GM19025 (cell line): ENCODE measurements at regions not wholly inside any gene's neighbourhood (a gene's known extent, or its start where the extent isn't known, plus 50 kb on each side); places are given as distances from the start of the nearest gene placed in this dataset.
"Not testable (repeated sequence)": the region's sequence is repeated elsewhere in the genome, so short reads cannot be mapped to it uniquely, and the experiment has no call there.

ENCODE experiments used
- ATAC-seq: cut with Tn5 transposase; IDR thresholded peaks from one replicate; pipeline ENCODE4 v1.9.1; 2021; ENCODE audit warnings: mild to moderate bottlenecking, low read depth, moderate library complexity; ENCODE audit not compliant: unreplicated experiment

- ATAC-seq: no peak
These were observed 201.8 kb upstream of the NMUR2 start for GRCh38 chr5:152606776-152607364.

GRCh38 chr5:152607401-152608160 lies 202.5 kb upstream of the NMUR2 start:
- no peak for ATAC-seq

- ATAC-seq: no peak
These were observed 203.4 kb upstream of the NMUR2 start for GRCh38 chr5:152608458-152608857.

DNA sequence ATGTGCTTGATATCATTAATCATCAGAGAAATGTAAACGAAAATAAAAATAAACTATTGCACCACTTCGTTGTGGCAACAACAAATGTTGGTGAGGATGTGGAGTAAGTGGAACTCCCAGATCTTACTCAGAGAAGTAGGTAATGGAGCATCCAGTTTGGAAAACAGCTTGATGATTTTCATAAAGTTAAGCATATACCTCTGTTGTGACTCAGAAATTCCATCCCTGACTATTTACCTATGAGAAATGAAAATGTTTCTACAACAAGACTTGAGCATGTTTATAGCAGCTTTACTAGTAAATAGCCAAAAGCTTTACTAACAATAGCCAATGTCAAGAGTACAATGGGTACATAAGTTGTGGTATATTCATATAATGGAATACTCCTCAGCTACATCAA lies 214.7 kb upstream of the NMUR2 start:
- ATAC-seq: no peak

- no peak for ATAC-seq
These were observed 217.5 kb upstream of the NMUR2 start for GRCh38 chr5:152622628-152623027.

GRCh38 chr5:152623951-152624350 lies 218.9 kb upstream of the NMUR2 start:
- ATAC-seq: no peak

DNA sequence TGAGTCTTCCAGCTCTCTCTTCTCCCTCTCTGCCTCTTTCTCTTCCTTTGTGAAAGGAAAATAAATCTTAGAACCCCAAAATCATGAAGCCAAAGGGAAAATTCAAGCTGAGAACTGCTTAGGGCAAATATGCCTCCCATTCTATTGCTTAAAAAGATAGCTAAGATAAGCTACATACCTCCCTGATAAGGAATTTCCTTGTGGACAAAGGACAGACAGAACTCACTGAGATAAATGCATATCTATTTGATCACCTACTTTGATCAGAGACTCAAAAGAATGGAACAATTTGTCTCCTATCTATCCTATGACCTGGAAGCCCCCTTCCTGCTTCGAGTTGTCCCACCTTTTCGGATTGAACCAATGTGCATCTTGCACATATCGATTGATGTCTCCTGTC lies 220.6 kb upstream of the NMUR2 start:
- ATAC-seq: no peak

GRCh38 chr5:152631221-152631620 lies 226.1 kb upstream of the NMUR2 start:
- ATAC-seq: no peak

- no peak for ATAC-seq
These were observed 227.3 kb upstream of the NMUR2 start for GRCh38 chr5:152632360-152632759.

DNA sequence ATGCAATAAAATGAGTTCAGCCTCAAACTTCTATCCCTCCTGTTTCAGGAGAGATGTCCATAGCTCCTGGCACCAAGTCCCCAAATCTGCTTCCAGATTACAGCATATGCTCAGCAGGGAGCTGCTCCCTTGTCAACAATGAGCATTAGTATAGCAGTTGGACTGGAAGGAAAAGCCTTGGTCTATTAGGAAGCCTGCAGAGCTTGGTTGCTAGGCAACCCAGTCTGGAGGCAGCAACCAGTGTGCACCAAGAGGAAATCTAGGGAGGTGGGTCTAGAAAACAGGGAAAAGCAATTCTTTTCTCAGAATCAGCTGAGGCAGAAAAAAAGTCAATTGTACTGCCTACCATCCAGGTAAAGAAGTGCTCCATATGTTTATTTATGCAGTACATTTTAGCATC lies 229.5 kb upstream of the NMUR2 start:
- ATAC-seq: no peak

GRCh38 chr5:152638996-152639552 lies 234.0 kb upstream of the NMUR2 start:
- ATAC-seq: no peak

DNA sequence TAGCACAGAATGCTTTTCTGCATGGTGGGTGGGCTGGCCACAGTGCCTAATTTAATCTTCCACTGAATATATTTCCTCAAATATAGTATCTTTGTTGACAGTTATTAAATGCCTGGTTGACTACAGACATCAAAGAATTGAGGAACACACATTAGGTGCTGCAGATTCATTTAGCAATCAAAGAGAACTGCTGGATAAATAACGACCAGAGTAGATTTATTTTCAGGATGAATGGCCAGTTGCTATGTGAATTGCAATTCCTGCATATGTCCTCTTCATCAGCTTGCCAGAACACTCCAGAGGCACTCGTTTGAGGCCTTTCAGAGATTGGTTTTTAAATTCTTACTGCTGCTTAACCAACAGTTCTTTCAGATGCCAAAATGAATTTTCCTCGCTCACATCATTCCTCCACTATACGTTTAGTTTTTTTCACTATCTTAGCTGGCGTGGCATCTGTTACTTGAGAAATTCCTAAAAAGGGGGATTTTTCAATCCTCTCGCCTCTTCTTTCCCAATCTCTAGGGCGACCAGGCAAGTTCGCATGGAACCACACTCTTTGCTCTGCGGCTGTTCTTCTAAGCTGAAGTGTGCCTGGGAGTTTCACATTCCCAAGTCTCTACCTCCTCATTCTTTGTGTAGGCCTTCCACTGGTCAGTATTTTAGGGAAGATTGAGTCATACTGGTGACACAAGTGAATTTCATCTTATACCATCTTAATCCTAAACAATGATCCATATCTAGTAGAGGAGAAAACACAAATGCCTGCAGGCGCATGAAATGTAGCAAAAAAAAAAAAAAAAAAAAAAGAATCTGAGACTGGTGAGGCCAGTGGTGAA lies 237.1 kb upstream of the NMUR2 start:
- ATAC-seq: no peak

DNA sequence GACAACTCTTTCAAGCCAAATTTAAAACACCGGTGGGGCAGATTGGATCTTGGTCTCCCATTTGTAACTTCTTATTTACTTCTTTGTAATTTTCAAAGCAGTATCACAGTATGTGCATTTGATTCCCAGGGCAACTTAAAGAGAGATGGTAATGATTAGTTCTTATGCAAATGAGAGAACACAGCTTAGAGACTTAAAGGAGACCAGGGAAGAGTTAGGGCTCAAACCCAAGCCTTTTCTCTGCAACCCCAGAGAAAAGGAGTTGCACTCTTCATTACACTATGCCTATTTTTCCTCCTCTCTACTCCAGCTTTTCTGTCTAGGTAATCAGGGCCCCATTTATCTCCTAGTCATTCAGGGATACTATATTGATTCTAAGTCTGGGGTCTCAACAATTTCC lies 237.8 kb upstream of the NMUR2 start:
- no peak for ATAC-seq

DNA sequence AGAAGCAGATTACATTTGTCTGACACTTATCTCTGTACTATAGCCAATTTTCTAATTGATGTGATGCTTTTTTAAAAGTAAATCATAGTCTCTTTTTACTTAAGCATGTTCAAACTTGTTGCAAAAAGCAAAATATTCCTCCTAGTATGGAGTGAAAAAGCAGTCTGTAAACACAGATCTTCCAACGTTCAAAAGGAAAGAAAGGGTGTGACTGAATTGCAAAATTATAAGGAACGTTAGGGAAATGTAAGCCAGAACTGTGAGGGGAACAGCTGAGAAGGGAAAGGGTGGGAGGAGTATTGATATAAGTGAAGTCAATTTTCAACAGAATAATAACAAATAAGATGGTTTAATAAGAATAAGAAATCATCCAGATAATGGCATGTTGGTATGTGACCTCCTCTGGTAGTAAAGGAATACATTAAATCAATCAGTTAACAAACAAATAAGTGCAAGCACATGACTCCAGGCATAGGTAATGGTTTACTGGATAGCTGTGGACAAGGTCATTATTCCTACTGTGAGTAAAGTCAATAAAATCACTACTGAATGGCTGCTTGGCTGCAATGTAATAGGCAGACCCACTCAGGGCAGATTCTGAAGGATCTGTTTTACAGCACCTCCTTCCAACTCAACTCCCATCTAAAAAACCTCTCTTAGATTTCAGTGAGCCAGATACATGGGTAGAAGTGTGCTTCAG lies 239.1 kb upstream of the NMUR2 start:
- ATAC-seq: no peak

DNA sequence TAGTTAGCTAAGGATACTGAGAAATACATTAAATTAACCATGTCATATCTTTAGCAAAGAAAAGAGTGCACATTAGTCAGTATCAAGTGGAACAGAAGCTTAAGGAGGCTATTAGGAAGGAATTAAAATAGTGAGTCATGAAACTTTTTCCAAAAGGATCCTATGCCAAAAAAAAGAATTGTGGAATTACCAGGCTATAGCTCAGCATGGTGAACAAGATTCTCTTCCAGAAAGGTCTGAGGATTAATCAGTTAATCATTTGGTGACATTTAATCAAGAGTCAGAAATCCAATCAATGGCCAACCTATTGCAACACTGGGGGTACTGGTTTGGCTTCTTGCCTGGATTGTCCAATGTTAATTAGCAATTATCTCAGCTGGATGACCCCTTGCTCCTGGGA lies 244.5 kb upstream of the NMUR2 start:
- no peak for ATAC-seq

GRCh38 chr5:152650413-152650812 lies 245.3 kb upstream of the NMUR2 start:
- no peak for ATAC-seq

DNA sequence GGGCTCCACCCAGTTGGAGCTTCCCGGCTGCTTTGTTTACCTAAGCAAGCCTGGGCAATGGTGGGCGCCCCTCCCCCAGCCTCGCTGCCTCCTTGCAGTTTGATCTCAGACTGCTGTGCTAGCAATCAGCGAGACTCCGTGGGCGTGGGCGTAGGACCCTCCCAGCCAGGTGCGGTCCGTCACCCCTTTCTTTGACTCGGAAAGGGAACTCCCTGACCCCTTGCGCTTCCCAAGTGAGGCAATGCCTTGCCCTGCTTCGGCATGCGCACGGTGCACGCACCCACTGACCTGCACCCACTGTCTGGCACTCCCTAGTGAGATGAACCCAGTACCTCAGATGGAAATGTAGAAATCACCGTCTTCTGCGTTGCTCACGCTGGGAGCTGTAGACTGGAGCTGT lies 254.4 kb upstream of the NMUR2 start:
- ATAC-seq: not testable (repeated sequence)

GRCh38 chr5:152673601-152674000 lies 268.5 kb upstream of the NMUR2 start:
- ATAC-seq: no peak

DNA sequence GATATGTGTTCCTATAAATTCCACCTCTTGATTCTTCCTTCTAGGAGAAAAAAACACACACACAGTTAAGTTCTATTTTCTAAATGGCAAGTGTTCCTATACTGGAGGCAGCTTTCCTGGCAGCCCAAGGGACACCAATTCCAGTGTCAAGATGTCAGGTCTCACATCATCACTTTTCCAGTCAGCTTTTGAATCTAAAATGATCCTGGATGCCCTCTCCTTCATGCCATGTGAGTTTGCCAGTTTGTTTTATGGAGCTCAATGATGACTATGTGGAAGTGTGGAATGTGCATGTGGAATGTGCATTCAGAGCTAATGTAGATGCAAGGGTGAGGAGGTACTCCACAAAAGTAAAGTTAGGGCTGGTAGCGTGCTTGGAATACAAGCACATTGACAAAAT lies 269.3 kb upstream of the NMUR2 start:
- ATAC-seq: no peak

DNA sequence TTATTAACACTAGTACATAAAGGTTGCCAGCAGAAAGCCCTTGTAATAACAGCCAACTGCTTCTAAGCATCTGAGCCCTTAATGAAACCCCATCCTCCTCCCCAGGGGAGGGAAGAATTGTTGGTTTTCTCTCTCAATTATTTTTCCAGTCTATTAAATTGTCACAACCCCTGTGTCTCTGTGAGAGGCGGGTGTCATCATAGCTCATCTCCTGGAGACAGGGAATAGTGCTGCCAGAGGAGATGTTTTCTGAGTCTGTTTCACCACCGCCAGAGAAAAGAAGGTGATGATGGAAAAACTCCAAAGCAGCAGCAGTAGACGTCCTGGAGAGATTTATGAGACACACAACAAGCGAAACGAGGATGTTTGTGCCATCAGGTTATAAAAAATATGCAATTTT lies 271.1 kb upstream of the NMUR2 start:
- ATAC-seq: no peak

GRCh38 chr5:152683205-152683604 lies 278.1 kb upstream of the NMUR2 start:
- ATAC-seq: no peak
